HepG2 (cell line): ENCODE measurements at regions not wholly inside any gene's neighbourhood (a gene's known extent, or its start where the extent isn't known, plus 50 kb on each side); places are given as distances from the start of the nearest gene placed in this dataset.

Experiments used
- JUNB ChIP-seq: sonication (generic); formaldehyde crosslinking; IDR thresholded peaks from 2 replicates; pipeline ENCODE4 v1.8.0; 2022; ENCODE audit warnings: missing genetic modification reagents, mild to moderate bottlenecking, borderline replicate concordance
- RXRB ChIP-seq: IDR thresholded peaks from 2 replicates; pipeline ENCODE4 v1.6.1; 2016; ENCODE audit warnings: borderline replicate concordance, missing genetic modification reagents, missing compliant biosample characterization
- TF ChIP-seq, protein P1 (sequence below): sonication (generic); formaldehyde crosslinking; IDR thresholded peaks from 2 replicates; pipeline ENCODE4 v1.5.0; 2020; ENCODE audit warnings: mild to moderate bottlenecking, missing genetic modification reagents, moderate library complexity

DNA sequence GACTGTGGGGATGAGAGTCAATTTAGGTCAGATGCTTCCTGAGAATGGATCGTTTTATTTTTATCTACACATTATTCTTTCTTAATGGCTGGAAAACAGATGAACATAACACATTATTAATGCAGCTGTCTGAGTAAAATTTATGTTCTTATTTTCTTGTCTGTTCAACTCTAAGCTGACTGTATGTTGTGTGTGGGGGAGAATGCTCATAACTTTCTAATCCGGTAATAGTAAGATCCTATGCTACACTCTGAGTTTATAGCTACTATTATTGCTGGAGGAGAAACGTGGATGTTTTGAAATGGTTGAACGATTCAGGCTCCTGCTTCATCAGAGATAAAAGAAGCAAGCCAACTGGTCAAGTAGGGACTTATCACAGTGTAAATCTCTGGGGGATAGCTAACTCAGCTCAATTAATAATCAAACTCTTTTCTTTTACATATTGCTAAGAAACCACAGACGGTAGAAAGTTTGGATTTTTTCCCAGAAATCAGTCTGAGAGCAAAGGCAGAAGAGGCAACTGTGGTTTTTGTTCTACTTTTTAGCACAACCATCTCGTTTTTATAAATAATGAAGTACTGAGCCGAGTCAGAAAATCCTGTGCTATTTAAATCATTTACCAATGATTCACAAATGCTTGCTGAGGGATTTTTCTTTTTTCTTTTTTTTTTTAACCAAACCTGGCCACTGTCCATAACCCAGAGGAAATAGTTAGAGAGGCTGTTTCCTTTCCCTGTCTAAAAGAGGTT is 265.0 kb upstream of the FAM174A start:
- TF ChIP-seq RXRB (CRISPR knock-in tag) (no peak), JUNB (no peak)
- TF ChIP-seq, protein P1, sequence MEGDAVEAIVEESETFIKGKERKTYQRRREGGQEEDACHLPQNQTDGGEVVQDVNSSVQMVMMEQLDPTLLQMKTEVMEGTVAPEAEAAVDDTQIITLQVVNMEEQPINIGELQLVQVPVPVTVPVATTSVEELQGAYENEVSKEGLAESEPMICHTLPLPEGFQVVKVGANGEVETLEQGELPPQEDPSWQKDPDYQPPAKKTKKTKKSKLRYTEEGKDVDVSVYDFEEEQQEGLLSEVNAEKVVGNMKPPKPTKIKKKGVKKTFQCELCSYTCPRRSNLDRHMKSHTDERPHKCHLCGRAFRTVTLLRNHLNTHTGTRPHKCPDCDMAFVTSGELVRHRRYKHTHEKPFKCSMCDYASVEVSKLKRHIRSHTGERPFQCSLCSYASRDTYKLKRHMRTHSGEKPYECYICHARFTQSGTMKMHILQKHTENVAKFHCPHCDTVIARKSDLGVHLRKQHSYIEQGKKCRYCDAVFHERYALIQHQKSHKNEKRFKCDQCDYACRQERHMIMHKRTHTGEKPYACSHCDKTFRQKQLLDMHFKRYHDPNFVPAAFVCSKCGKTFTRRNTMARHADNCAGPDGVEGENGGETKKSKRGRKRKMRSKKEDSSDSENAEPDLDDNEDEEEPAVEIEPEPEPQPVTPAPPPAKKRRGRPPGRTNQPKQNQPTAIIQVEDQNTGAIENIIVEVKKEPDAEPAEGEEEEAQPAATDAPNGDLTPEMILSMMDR (CRISPR knock-in tag): no peak
